NCI-H226 (cell line): ENCODE measurements at regions not wholly inside any gene's neighbourhood (a gene's known extent, or its start where the extent isn't known, plus 50 kb on each side); places are given as distances from the start of the nearest gene placed in this dataset.

Experiments
- DNase-seq: peaks from one replicate; pipeline ENCODE4 v3.0.0-alpha.2; 2015

- DNase-seq = peak; percentile 70
These were observed 59.6 kb upstream of the LMCD1 start for GRCh38 chr3:8441969-8442559.

DNA sequence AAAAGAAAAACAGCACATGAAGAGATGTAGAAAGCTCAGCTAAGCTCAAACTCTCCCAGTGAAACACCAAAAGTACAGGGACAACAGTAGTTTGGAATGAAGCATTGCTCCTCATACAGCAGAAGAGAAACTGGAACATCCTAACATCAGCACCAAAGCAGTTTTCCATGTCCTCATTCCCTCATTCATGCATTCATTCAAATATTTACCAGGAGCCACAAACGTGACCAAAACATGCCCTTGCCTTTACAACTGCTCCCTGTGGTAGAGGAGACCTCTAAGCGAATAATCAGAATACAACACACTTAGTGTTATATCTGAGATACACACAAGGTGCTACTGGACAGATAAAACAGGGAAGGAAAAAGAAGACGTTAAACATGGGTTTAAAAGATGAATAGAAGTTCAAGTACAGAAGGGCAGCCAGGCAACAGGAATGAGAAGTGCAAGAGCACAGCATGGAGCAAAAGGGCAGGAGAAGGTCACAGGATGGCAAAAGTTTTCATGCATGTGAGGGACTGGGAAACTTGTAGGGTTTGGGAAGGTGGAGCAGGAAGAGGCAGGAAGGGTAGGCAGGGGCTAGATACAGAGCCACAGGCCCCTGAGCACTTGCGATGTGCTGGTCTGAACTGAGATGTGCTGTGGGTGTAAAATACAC is 58.5 kb upstream of the LMCD1 start:
- DNase-seq = no peak

DNA sequence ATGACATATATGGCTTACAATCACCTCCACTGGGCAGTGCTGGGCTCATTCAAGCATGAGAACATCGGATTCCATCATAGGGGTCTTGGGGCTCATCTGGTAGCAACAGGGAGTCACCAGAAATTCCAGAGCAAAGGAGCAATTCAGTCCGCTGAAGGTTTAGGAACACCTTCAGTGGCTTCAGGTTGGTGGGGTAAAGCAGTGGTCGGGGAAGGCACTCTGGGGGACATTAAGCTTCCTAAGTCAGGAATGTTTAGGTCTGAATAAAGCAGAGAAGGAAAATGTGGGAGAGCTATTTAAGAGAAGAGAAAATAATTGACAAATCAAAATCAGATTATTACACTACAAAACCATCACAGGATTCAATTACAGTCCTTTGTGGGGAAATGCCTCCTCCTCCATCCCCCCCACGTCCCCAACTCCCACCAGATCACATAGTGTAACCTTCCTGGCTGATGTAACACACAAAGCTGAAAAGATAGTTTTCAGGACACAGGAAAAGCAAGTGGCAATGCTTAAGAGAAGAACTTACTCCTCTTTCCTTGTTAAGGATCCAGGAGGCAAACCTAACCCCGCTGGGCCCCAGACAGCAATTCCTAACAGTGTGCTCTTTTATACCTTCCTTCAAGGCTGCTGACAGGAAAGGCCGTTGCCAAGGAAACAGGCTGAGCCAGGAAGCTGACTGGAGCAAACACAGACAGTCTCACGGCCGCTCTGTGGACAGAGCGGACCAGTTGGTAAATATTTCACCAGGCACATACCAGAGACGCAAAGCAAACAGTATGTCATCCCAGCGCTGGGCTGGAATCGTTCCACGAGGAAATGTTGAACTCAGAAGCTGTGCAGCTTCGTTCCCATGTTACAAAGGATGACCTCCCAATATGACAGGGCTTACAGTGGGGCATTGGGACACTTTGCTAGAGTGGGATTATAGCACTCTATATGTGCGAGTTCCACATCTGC is 57.5 kb upstream of the LMCD1 start:
- peak; percentile 98 for DNase-seq

GRCh38 chr3:8444883-8445282 is 56.7 kb upstream of the LMCD1 start:
- no peak for DNase-seq

GRCh38 chr3:8445861-8446260 is 55.8 kb upstream of the LMCD1 start:
- peak; percentile 94 for DNase-seq

- no peak for DNase-seq
These were observed 54.8 kb upstream of the LMCD1 start for GRCh38 chr3:8446845-8447244.

DNA sequence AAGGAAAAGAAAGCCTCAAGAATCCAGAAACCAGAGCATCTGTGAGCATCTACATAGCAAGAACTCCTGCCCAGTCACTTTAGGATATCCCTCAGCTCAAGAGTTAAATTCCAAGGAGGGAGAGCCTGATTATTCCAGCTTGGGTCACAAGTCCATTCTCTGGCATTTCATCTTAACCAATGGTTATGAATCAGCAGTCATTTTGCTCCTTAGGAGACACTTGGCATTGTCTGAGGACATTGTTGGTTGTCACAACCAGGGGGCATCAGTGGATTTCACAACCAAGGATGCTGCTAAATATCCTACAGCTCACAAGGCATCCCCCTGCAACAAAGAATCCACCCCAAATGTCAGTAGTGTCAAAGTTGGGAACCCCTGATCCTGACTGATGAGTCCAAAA is 51.0 kb upstream of the LMCD1 start:
- no peak for DNase-seq

DNA sequence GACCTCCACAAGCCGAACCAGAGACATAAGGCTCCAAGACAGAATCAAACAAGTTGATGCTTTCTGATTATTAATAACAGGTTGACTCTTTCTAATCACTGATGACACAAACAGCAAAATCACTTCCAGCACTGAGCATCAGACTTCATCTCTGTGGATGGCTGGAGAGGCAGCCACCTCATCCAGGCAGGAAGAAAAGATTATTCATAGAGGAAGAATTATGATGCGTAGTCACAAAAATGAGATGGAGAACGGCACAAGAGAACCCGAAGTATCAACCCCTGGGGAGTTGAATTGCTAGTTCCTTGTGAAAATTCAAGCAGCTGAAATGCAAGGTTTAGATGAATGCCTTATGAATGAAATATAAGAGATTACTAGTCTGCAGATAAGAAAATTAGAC is 49.9 kb upstream of the LMCD1 start:
- DNase-seq = peak; percentile 79
